Activated B cell treated with CpG ODN at 0.5 μM for 24 hours (primary cell): ENCODE measurements at regions not wholly inside any gene's neighbourhood (a gene's known extent, or its start where the extent isn't known, plus 50 kb on each side); places are given as distances from the start of the nearest gene placed in this dataset.

Source experiments
- ATAC-seq: fragments of 200-7000 bp; cut with Tn5 transposase; one replicate; pipeline ENCODE4 v1.10.0; 2021; ENCODE audit warnings: low read depth, mild to moderate bottlenecking, moderate library complexity
- CTCF ChIA-PET: fragments of 350-600 bp; sonication (Branson Sonifier 250); formaldehyde crosslinking; loops from one replicate; lab custom pipeline; 2021; ENCODE audit warnings: antibody characterized with exemption; lab: Charles Lee
- POLR2A ChIA-PET: fragments of 350-600 bp; sonication (Branson Sonifier 250); formaldehyde crosslinking; loops from one replicate; lab custom pipeline; 2021; ENCODE audit warnings: antibody characterized with exemption; lab: Charles Lee
- DNase-seq: peaks from one replicate; pipeline ENCODE4 v3.0.0; 2022
- H3K27ac Mint-ChIP-seq: one replicate; pipeline ENCODE4 v1.8.0; 2020; ENCODE audit warnings: mixed read lengths
- H3K27me3 Mint-ChIP-seq: one replicate; pipeline ENCODE4 v1.8.0; 2021; ENCODE audit warnings: mixed read lengths
- H3K36me3 Mint-ChIP-seq: one replicate; pipeline ENCODE4 v1.8.0; 2021; ENCODE audit warnings: low read depth, mixed read lengths
- H3K4me1 Mint-ChIP-seq: one replicate; pipeline ENCODE4 v1.8.0; 2021; ENCODE audit warnings: mixed read lengths
- H3K4me3 Mint-ChIP-seq: one replicate; pipeline ENCODE4 v1.8.0; 2020; ENCODE audit warnings: mild to moderate bottlenecking, mixed read lengths
- H3K9me3 Mint-ChIP-seq: one replicate; pipeline ENCODE4 v1.8.0; 2020; ENCODE audit warnings: mixed read lengths
- intact Hi-C: fragments of 100-400 bp; cut with micrococcal nuclease; formaldehyde crosslinking; loops from one replicate; pipeline ENCODE4 v1.15.1; 2024
- TF ChIP-seq, protein P1 (sequence below): fragments of 200-600 bp; IDR thresholded peaks from one replicate; pipeline ENCODE4 v1.8.0; 2022; ENCODE audit warnings: antibody characterized with exemption, mild to moderate bottlenecking

DNA sequence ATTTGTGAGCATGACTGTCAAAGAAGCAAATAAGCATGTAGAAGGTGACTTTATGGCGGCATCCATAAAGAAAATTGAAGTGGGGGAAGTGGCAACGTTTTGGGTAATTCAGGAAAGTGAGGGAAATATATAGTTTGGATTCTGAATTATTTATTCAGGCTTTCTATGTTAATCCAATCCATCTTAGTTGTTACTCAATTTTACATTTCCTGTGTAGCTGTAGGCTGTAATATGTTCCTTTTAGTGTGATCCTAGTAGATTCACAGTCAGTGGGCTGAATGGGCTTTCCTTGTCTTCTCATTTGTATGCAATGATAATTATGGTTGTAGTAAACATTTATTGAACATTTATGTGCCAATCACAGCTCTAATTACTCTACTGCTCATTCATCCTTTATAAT, 654.1 kb downstream of the EDEM1 start:
- H3K36me3 Mint-ChIP-seq = no peaks in the 10 kb centered on the region
- ATAC-seq (no peak), DNase-seq (no peak)
- TF ChIP-seq, protein P1, sequence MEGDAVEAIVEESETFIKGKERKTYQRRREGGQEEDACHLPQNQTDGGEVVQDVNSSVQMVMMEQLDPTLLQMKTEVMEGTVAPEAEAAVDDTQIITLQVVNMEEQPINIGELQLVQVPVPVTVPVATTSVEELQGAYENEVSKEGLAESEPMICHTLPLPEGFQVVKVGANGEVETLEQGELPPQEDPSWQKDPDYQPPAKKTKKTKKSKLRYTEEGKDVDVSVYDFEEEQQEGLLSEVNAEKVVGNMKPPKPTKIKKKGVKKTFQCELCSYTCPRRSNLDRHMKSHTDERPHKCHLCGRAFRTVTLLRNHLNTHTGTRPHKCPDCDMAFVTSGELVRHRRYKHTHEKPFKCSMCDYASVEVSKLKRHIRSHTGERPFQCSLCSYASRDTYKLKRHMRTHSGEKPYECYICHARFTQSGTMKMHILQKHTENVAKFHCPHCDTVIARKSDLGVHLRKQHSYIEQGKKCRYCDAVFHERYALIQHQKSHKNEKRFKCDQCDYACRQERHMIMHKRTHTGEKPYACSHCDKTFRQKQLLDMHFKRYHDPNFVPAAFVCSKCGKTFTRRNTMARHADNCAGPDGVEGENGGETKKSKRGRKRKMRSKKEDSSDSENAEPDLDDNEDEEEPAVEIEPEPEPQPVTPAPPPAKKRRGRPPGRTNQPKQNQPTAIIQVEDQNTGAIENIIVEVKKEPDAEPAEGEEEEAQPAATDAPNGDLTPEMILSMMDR = no peak
- ChIA-PET POLR2A (no interaction called here), CTCF (no interaction called here)
- intact Hi-C loops = no loop called here
- no peak overlapping the region for H3K4me3 Mint-ChIP-seq
- no peaks in the 10 kb centered on the region for H3K4me1 Mint-ChIP-seq
- H3K27me3 Mint-ChIP-seq = no peaks in the 10 kb centered on the region
- H3K9me3 Mint-ChIP-seq = no peaks in the 10 kb centered on the region
- no peak overlapping the region for H3K27ac Mint-ChIP-seq

DNA sequence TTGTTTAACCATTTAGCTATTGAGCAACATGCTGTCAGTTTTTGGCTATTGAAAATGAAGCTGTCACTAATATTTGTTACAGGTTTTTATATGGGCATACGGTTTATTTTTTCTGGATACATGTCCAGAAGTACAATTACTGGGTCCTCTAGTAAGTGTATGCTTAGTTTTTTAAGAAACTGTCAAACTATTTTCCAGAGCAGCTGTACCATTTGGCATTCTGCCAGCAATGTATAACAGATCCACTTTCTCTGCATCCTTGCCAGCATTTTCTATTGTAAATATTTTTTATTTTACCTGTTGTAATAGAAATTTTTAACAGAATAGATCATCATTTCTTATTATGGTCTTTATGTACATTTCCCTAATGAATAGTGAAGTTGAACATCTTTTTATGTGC, 658.8 kb downstream of the EDEM1 start:
- H3K36me3 Mint-ChIP-seq = no peaks in the 10 kb centered on the region
- POLR2A ChIA-PET = no interaction called here
- no peak for DNase-seq
- intact Hi-C loops = no loop called here
- H3K4me1 Mint-ChIP-seq = no peaks in the 10 kb centered on the region
- no peak for ATAC-seq
- H3K4me3 Mint-ChIP-seq = no peak overlapping the region
- H3K27me3 Mint-ChIP-seq = no peaks in the 10 kb centered on the region
- no peak overlapping the region for H3K27ac Mint-ChIP-seq
- H3K9me3 Mint-ChIP-seq = peaks cover 3% of the 10 kb centered on the region
- TF ChIP-seq, protein P1 = no peak
- CTCF ChIA-PET = no interaction called here

DNA sequence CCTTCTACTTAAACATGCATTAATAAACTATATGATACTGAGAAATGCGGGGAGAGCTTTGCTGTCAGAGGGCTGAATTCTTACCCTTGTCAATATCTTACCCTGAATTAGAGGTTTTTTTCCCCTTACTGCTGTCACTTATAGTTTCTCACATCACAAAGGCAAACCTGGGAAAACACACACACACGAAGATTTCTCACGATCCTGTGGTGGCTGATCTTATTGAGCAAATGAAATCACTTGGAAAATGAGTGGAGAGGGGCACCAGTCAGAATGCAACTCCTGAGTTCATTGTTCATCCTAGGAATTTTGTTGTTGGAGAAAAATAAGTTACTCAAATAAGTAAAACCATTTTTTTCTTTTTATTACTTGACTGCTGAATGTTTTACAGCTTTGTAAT, 673.6 kb downstream of the EDEM1 start:
- H3K27ac Mint-ChIP-seq = no peak overlapping the region
- POLR2A ChIA-PET = no interaction called here
- DNase-seq = no peak
- no peaks in the 10 kb centered on the region for H3K27me3 Mint-ChIP-seq
- no peak for ATAC-seq
- TF ChIP-seq, protein P1 = no peak
- H3K9me3 Mint-ChIP-seq = no peaks in the 10 kb centered on the region
- no peaks in the 10 kb centered on the region for H3K4me1 Mint-ChIP-seq
- no peak overlapping the region for H3K4me3 Mint-ChIP-seq
- no peaks in the 10 kb centered on the region for H3K36me3 Mint-ChIP-seq
- CTCF ChIA-PET = no interaction called here
- intact Hi-C loops = no loop called here

DNA sequence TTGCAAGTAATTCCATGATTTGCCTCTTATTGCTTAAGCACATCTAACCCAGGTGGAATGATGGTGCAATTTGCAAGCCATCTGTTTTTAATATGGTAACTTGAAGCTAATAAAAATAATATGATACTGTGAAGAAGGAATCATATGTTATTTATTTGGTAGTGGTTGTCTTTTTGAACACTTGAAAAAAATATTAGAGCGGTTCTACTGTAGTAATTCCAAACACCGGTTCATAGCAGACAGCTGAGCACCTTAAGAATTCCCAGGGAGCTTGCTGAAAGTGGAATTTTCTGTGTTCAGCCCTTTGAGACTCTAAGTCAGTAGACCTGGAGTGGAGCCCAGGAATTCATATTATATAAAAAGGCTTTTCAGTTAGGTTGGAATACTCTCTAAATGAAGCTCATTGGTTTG, 687.4 kb downstream of the EDEM1 start:
- TF ChIP-seq, protein P1 = no peak
- DNase-seq = no peak
- no peak for ATAC-seq
- ChIA-PET CTCF (no interaction called here), POLR2A (no interaction called here)
- intact Hi-C loops = no loop called here
- Mint-ChIP-seq H3K27ac (no peak overlapping the region), H3K9me3 (no peaks in the 10 kb centered on the region), H3K4me1 (no peaks in the 10 kb centered on the region), H3K36me3 (no peaks in the 10 kb centered on the region), H3K27me3 (no peaks in the 10 kb centered on the region), H3K4me3 (no peak overlapping the region)

DNA sequence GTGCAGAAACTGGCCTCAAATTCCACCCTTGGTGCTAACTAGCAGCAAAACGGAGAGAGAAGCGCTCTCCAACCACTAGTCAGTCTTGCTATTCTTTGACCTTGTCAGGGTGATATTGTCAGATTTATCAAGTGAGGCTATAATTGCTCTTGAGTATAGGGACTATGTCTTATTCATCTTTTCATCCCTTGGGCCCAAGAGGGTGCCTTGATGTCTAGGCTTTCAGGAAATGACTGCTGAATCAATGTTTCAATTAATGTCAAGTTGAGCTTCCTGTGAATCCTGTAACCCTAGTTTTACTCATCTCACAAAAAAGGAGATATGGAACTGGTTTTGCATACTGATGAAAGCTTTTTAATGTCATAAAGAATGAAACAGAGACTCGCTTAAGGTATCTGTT, 701.3 kb downstream of the EDEM1 start:
- Mint-ChIP-seq H3K27ac (no peak overlapping the region), H3K36me3 (no peaks in the 10 kb centered on the region), H3K9me3 (no peaks in the 10 kb centered on the region), H3K4me3 (no peak overlapping the region), H3K27me3 (no peaks in the 10 kb centered on the region), H3K4me1 (no peaks in the 10 kb centered on the region)
- ChIA-PET POLR2A (no interaction called here), CTCF (no interaction called here)
- DNase-seq (no peak), ATAC-seq (no peak)
- TF ChIP-seq, protein P1 = no peak
- intact Hi-C loops = no loop called here
